HG02588 (cell line): ENCODE measurements at regions not wholly inside any gene's neighbourhood (a gene's known extent, or its start where the extent isn't known, plus 50 kb on each side); places are given as distances from the start of the nearest gene placed in this dataset.
"Not testable (repeated sequence)": the region's sequence is repeated elsewhere in the genome, so short reads cannot be mapped to it uniquely, and the experiment has no call there.

ENCODE experiments used
- ATAC-seq: cut with Tn5 transposase; IDR thresholded peaks from one replicate; pipeline ENCODE4 v1.9.1; 2021; ENCODE audit warnings: mild to moderate bottlenecking, moderate library complexity; ENCODE audit not compliant: unreplicated experiment

- no peak for ATAC-seq
Observed at GRCh38 chr5:90287036-90287435, 122.5 kb downstream of the CETN3 start.

GRCh38 chr5:90285581-90285980 lies 124.0 kb downstream of the CETN3 start:
- ATAC-seq, result no peak

- no peak for ATAC-seq
Observed at GRCh38 chr5:90284375-90284774, 125.2 kb downstream of the CETN3 start.

- ATAC-seq, result no peak
Observed at GRCh38 chr5:90279091-90279490, 130.5 kb downstream of the CETN3 start.

- ATAC-seq, result no peak
Observed at GRCh38 chr5:90274216-90274615, 135.3 kb downstream of the CETN3 start.

- ATAC-seq, result no peak
Observed at GRCh38 chr5:90267646-90268045, 141.9 kb downstream of the CETN3 start.

GRCh38 chr5:90265545-90265857 lies 144.1 kb downstream of the CETN3 start:
- no peak for ATAC-seq

GRCh38 chr5:90264689-90265544 lies 144.6 kb downstream of the CETN3 start:
- peak; percentile 64 for ATAC-seq

- ATAC-seq, result no peak
Observed at GRCh38 chr5:90263102-90263820, 146.3 kb downstream of the CETN3 start.

GRCh38 chr5:90251447-90251846 lies 158.1 kb downstream of the CETN3 start:
- no peak for ATAC-seq

- ATAC-seq, result no peak
Observed at GRCh38 chr5:90248640-90249039, 160.9 kb downstream of the CETN3 start.

- ATAC-seq, result not testable (repeated sequence)
Observed at GRCh38 chr5:90243848-90244247, 165.7 kb downstream of the CETN3 start.

GRCh38 chr5:90233476-90233875 lies 176.1 kb downstream of the CETN3 start:
- no peak for ATAC-seq

GRCh38 chr5:90231688-90232087 lies 177.9 kb downstream of the CETN3 start:
- no peak for ATAC-seq

- ATAC-seq, result no peak
Observed at GRCh38 chr5:90227683-90228082, 181.9 kb downstream of the CETN3 start.

- ATAC-seq, result no peak
Observed at GRCh38 chr5:90226433-90227099, 183.0 kb downstream of the CETN3 start.

- no peak for ATAC-seq
Observed at GRCh38 chr5:90224342-90224741, 185.2 kb downstream of the CETN3 start.

- no peak for ATAC-seq
Observed at GRCh38 chr5:90223756-90224155, 185.8 kb downstream of the CETN3 start.

GRCh38 chr5:90221951-90222350 lies 187.6 kb downstream of the CETN3 start:
- ATAC-seq, result no peak

GRCh38 chr5:90220554-90220953 lies 189.0 kb downstream of the CETN3 start:
- no peak for ATAC-seq

GRCh38 chr5:90214991-90215390 lies 194.6 kb downstream of the CETN3 start:
- ATAC-seq, result no peak

GRCh38 chr5:90208323-90208722 lies 201.2 kb downstream of the CETN3 start:
- ATAC-seq, result not testable (repeated sequence)
